Panc1 (cell line): ENCODE measurements at regions not wholly inside any gene's neighbourhood (a gene's known extent, or its start where the extent isn't known, plus 50 kb on each side); places are given as distances from the start of the nearest gene placed in this dataset.

Experiments
- TF ChIP-seq, protein P1 (sequence below), 2 experiments: IDR thresholded peaks; 2 replicates each; pipeline ENCODE4 v1.6.1; 2011 to 2012; ENCODE audit warnings: low read depth in 2 of 2, control low read depth in 1 of 2, low read length in 1 of 2, mild to moderate bottlenecking in 1 of 2, moderate library complexity in 1 of 2; ENCODE audit not compliant: insufficient read depth in 1 of 2
- TF ChIP-seq, protein P2 (sequence below): fragments of 450-650 bp; IDR thresholded peaks from 2 replicates; pipeline ENCODE4 v1.5.1; 2017; ENCODE audit warnings: mild to moderate bottlenecking

DNA sequence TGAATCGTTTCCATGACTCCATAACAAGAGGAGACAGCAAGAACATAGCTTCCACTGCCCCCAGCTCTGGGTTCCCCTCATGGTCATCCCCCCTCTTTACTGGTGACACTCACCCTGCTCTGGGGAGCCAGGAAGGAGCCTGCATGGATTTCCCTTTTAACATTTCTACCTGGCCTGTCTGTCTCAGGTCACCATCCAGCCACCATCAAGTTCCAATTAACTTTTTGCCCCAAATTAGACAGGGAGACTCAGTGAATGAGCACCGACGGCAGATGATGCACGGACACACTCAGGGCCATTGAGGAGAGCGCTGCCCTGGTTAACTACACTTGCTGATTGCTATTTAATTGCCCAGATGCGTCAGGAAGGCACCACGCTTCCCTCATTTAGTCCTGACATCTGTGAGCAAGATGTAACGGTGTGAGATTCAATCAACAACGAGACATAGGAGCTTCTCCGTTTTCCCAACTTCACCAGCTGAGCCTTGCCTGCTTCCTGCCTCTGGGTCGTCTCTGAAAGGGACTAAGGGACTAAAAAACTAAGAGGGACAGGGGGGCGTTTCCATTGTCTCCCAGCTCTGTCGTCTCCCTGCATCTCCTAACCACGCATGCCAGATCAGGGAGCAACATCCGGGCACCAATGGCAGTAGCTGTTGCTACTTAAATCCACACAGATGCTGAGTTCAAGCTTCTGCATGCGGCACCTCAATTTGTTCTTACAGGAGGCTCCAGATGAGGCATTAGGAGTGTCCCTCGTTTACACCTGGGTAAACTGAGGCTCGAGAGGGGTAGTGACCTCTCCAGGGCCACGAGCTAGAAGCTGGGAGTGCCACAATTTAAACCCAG lies 426.7 kb downstream of the NPHP4 start:
- TF ChIP-seq, protein P1, sequence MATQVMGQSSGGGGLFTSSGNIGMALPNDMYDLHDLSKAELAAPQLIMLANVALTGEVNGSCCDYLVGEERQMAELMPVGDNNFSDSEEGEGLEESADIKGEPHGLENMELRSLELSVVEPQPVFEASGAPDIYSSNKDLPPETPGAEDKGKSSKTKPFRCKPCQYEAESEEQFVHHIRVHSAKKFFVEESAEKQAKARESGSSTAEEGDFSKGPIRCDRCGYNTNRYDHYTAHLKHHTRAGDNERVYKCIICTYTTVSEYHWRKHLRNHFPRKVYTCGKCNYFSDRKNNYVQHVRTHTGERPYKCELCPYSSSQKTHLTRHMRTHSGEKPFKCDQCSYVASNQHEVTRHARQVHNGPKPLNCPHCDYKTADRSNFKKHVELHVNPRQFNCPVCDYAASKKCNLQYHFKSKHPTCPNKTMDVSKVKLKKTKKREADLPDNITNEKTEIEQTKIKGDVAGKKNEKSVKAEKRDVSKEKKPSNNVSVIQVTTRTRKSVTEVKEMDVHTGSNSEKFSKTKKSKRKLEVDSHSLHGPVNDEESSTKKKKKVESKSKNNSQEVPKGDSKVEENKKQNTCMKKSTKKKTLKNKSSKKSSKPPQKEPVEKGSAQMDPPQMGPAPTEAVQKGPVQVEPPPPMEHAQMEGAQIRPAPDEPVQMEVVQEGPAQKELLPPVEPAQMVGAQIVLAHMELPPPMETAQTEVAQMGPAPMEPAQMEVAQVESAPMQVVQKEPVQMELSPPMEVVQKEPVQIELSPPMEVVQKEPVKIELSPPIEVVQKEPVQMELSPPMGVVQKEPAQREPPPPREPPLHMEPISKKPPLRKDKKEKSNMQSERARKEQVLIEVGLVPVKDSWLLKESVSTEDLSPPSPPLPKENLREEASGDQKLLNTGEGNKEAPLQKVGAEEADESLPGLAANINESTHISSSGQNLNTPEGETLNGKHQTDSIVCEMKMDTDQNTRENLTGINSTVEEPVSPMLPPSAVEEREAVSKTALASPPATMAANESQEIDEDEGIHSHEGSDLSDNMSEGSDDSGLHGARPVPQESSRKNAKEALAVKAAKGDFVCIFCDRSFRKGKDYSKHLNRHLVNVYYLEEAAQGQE (IDR thresholded peaks at IDR 0.05; ENCODE audit: insufficient read depth in 1 of 2, low read depth in 2 of 2, low read length in 1 of 2), result no peak
- TF ChIP-seq, protein P2, sequence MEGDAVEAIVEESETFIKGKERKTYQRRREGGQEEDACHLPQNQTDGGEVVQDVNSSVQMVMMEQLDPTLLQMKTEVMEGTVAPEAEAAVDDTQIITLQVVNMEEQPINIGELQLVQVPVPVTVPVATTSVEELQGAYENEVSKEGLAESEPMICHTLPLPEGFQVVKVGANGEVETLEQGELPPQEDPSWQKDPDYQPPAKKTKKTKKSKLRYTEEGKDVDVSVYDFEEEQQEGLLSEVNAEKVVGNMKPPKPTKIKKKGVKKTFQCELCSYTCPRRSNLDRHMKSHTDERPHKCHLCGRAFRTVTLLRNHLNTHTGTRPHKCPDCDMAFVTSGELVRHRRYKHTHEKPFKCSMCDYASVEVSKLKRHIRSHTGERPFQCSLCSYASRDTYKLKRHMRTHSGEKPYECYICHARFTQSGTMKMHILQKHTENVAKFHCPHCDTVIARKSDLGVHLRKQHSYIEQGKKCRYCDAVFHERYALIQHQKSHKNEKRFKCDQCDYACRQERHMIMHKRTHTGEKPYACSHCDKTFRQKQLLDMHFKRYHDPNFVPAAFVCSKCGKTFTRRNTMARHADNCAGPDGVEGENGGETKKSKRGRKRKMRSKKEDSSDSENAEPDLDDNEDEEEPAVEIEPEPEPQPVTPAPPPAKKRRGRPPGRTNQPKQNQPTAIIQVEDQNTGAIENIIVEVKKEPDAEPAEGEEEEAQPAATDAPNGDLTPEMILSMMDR, result no peak
